ENCODE measurements at regions not wholly inside any gene's neighbourhood (a gene's known extent, or its start where the extent isn't known, plus 50 kb on each side); places are given as distances from the start of the nearest gene placed in this dataset.

- Mint-ChIP-seq H3K9me3 (no peaks in the 10 kb centered on the region), H3K4me3 (no peak overlapping the region), H3K36me3 (ENCODE audit: low read depth) (no peaks in the 10 kb centered on the region), H3K4me1 (no peaks in the 10 kb centered on the region), H3K27ac (no peak overlapping the region), H3K27me3 (ENCODE audit: low read depth, poor library complexity) (peaks cover 5% of the 10 kb centered on the region)
- no peak for DNase-seq
- TF ChIP-seq CTCF (IDR thresholded peaks at IDR 0.05), result no peak
Observed at GRCh38 chr3:19662486-19662885, 271.5 kb downstream of the EFHB start.

- H3K27ac Mint-ChIP-seq, result no peak overlapping the region
- H3K4me1 Mint-ChIP-seq, result no peaks in the 10 kb centered on the region
- H3K9me3 Mint-ChIP-seq, result peaks cover 28% of the 10 kb centered on the region
- peaks cover 3% of the 10 kb centered on the region for H3K27me3 Mint-ChIP-seq (ENCODE audit: low read depth, poor library complexity)
- no peak for DNase-seq
- H3K4me3 Mint-ChIP-seq, result no peak overlapping the region
- peaks cover 3% of the 10 kb centered on the region for H3K36me3 Mint-ChIP-seq (ENCODE audit: low read depth)
- no peak for TF ChIP-seq CTCF (IDR thresholded peaks at IDR 0.05)
Observed at GRCh38 chr3:19652336-19652735, 281.7 kb downstream of the EFHB start.

- no peak for DNase-seq
- Mint-ChIP-seq H3K4me1 (no peaks in the 10 kb centered on the region), H3K4me3 (no peak overlapping the region), H3K9me3 (peaks cover 5% of the 10 kb centered on the region), H3K27ac (no peak overlapping the region), H3K36me3 (ENCODE audit: low read depth) (no peaks in the 10 kb centered on the region), H3K27me3 (ENCODE audit: low read depth, poor library complexity) (peaks cover 3% of the 10 kb centered on the region)
- TF ChIP-seq CTCF (IDR thresholded peaks at IDR 0.05), result no peak
Observed at GRCh38 chr3:19645093-19645492, 288.9 kb downstream of the EFHB start.

GRCh38 chr3:19644405-19644804 lies 289.6 kb downstream of the EFHB start:
- DNase-seq, result no peak

GRCh38 chr3:19641408-19641807 lies 292.6 kb downstream of the EFHB start:
- H3K36me3 Mint-ChIP-seq (ENCODE audit: low read depth), result no peaks in the 10 kb centered on the region
- no peaks in the 10 kb centered on the region for H3K27me3 Mint-ChIP-seq (ENCODE audit: low read depth, poor library complexity)
- no peak for TF ChIP-seq CTCF (IDR thresholded peaks at IDR 0.05)
- no peak for DNase-seq
- H3K4me3 Mint-ChIP-seq, result no peak overlapping the region
- H3K9me3 Mint-ChIP-seq, result peaks cover 17% of the 10 kb centered on the region
- no peaks in the 10 kb centered on the region for H3K4me1 Mint-ChIP-seq
- H3K27ac Mint-ChIP-seq, result no peak overlapping the region

More at GRCh38 chr3:19644405-19644804, 289.6 kb downstream of the EFHB start:
- H3K4me1 Mint-ChIP-seq, result no peaks in the 10 kb centered on the region
- no peaks in the 10 kb centered on the region for H3K36me3 Mint-ChIP-seq (ENCODE audit: low read depth)
- TF ChIP-seq CTCF (IDR thresholded peaks at IDR 0.05), result no peak
- no peaks in the 10 kb centered on the region for H3K27me3 Mint-ChIP-seq (ENCODE audit: low read depth, poor library complexity)
- no peak overlapping the region for H3K4me3 Mint-ChIP-seq
- no peaks in the 10 kb centered on the region for H3K9me3 Mint-ChIP-seq
- H3K27ac Mint-ChIP-seq, result no peak overlapping the region
